ENCODE measurements at regions not wholly inside any gene's neighbourhood (a gene's known extent, or its start where the extent isn't known, plus 50 kb on each side); places are given as distances from the start of the nearest gene placed in this dataset.

GRCh38 chr5:72612810-72613209, 105.6 kb upstream of the ZNF366 start:
- POLR2A ChIA-PET (ENCODE audit: low non-redundant PET) = no interaction called here
- Histone ChIP-seq H3K4me1 (ENCODE audit: insufficient read depth, low read length, poor library complexity, severe bottlenecking) (no peaks in the 10 kb centered on the region), H3K27ac (ENCODE audit: low read depth, low read length, poor library complexity, severe bottlenecking) (no peak overlapping the region), H3K4me3 (ENCODE audit: low read depth, low read length, poor library complexity, severe bottlenecking) (no peak overlapping the region), H3K36me3 (ENCODE audit: insufficient read depth, low read length, poor library complexity, severe bottlenecking) (no peaks in the 10 kb centered on the region), H3K9me3 (ENCODE audit: low read depth, low read length, poor library complexity, severe bottlenecking) (no peaks in the 10 kb centered on the region), H3K27me3 (replicated peaks; ENCODE audit: insufficient read depth, low read depth, low read length, poor library complexity) (no peaks in the 10 kb centered on the region)
- TF ChIP-seq CTCF (conservative IDR thresholded peaks at IDR 0.05; ENCODE audit: low read depth, low read length) = no peak
- no peak for TF ChIP-seq EZH2 (IDR thresholded peaks at IDR 0.05; ENCODE audit: borderline replicate concordance, low read depth, low read length, poor library complexity, severe bottlenecking)
- BruUV-seq (replicated peaks) = no TSS peak
- intact Hi-C loops (cut with micrococcal nuclease; ENCODE audit: unreplicated experiment) = no loop called here
- DNase-seq (ENCODE audit: low spot score) = no peak
- CTCF ChIA-PET = no interaction called here

GRCh38 chr5:72611118-72611730, 104.0 kb upstream of the ZNF366 start:
- POLR2A ChIA-PET (ENCODE audit: low non-redundant PET) = interaction anchor here (0.7 to 0.8 kb wide), 2 partner anchors 14 to 238 kb away, joined by 3 to 5 read pairs; no protein-coding TSS in a partner anchor
- H3K36me3 ChIP-seq (ENCODE audit: insufficient read depth, low read length, poor library complexity, severe bottlenecking) = no peaks in the 10 kb centered on the region
- H3K27me3 ChIP-seq (replicated peaks; ENCODE audit: insufficient read depth, low read depth, low read length, poor library complexity) = no peaks in the 10 kb centered on the region
- H3K9me3 ChIP-seq (ENCODE audit: low read depth, low read length, poor library complexity, severe bottlenecking) = no peaks in the 10 kb centered on the region
- BruUV-seq (replicated peaks) = no TSS peak
- CTCF ChIA-PET = interaction anchor here (1.0 to 1.6 kb wide), 3 partner anchors 11 to 207 kb away, joined by 3 to 4 read pairs (median 3); no protein-coding TSS in a partner anchor
- intact Hi-C loops (cut with micrococcal nuclease; ENCODE audit: unreplicated experiment) = no loop called here
- no peaks in the 10 kb centered on the region for H3K4me1 ChIP-seq (ENCODE audit: insufficient read depth, low read length, poor library complexity, severe bottlenecking)
- TF ChIP-seq EZH2 (IDR thresholded peaks at IDR 0.05; ENCODE audit: borderline replicate concordance, low read depth, low read length, poor library complexity, severe bottlenecking) = no peak
- TF ChIP-seq CTCF (conservative IDR thresholded peaks at IDR 0.05; ENCODE audit: low read depth, low read length) = peak; percentile 82
- H3K4me3 ChIP-seq (ENCODE audit: low read depth, low read length, poor library complexity, severe bottlenecking) = no peak overlapping the region
- peak; percentile 75 for DNase-seq (ENCODE audit: low spot score)
- no peak overlapping the region for H3K27ac ChIP-seq (ENCODE audit: low read depth, low read length, poor library complexity, severe bottlenecking)

DNA sequence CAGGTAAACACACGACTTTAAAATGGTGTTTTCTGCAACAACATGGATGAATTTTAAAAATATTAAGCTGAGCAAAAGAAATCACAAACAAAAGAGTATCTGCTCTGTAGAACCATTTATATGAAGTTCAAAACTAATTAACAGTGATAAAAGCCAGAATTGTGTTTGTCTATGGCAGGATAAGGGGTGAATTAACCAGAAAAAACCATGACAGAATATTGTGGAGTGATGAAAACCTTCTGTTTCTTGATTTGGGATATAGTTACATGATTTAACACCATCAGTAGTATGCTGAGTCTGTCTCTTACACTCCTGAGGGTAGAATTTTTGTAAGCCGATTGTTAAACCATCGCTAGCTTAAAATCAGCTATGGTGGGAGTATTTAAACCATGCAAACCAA, 101.7 kb upstream of the ZNF366 start:
- Histone ChIP-seq H3K27ac (ENCODE audit: low read depth, low read length, poor library complexity, severe bottlenecking) (no peak overlapping the region), H3K4me1 (ENCODE audit: insufficient read depth, low read length, poor library complexity, severe bottlenecking) (no peaks in the 10 kb centered on the region), H3K36me3 (ENCODE audit: insufficient read depth, low read length, poor library complexity, severe bottlenecking) (no peaks in the 10 kb centered on the region), H3K4me3 (ENCODE audit: low read depth, low read length, poor library complexity, severe bottlenecking) (no peak overlapping the region), H3K9me3 (ENCODE audit: low read depth, low read length, poor library complexity, severe bottlenecking) (no peaks in the 10 kb centered on the region), H3K27me3 (replicated peaks; ENCODE audit: insufficient read depth, low read depth, low read length, poor library complexity) (no peaks in the 10 kb centered on the region)
- no TSS peak for BruUV-seq (replicated peaks)
- no peak for TF ChIP-seq CTCF (conservative IDR thresholded peaks at IDR 0.05; ENCODE audit: low read depth, low read length)
- TF ChIP-seq EZH2 (IDR thresholded peaks at IDR 0.05; ENCODE audit: borderline replicate concordance, low read depth, low read length, poor library complexity, severe bottlenecking) = no peak
- ChIA-PET POLR2A (ENCODE audit: low non-redundant PET) (no interaction called here), CTCF (no interaction called here)
- no peak for DNase-seq (ENCODE audit: low spot score)
- intact Hi-C loops (cut with micrococcal nuclease; ENCODE audit: unreplicated experiment) = no loop called here
